Spleen (tissue), 11 donors: ENCODE measurements at regions not wholly inside any gene's neighbourhood (a gene's known extent, or its start where the extent isn't known, plus 50 kb on each side); places are given as distances from the start of the nearest gene placed in this dataset.

ENCODE experiments used
- DNase-seq: peaks from one replicate; pipeline ENCODE4 v3.0.0-alpha.2; 2020
- H3K27ac ChIP-seq, 8 donors: fragments of 200-600 bp; sonication (generic) in 7 of 8; 1 replicate in 4 of 8; 2 replicates in 4 of 8; pipeline versions ENCODE4 v1.5.0 to v1.8.0; 2016 to 2021; ENCODE audit warnings: inconsistent platforms in 4 of 8, mild to moderate bottlenecking in 4 of 8, moderate library complexity in 1 of 8
- H3K27me3 ChIP-seq, 7 donors: fragments of 200-600 bp; sonication (generic) in 6 of 7; replicated peaks in 1 of 7; 1 replicate in 4 of 7; 2 replicates in 3 of 7; pipeline versions ENCODE4 v1.5.0 to v1.8.0; 2016 to 2021; ENCODE audit warnings: inconsistent platforms in 3 of 7, mild to moderate bottlenecking in 1 of 7
- H3K36me3 ChIP-seq, 6 donors: fragments of 200-600 bp; sonication (generic) in 5 of 6; 1 replicate in 4 of 6; 2 replicates in 2 of 6; pipeline versions ENCODE4 v1.5.0 to v1.8.0; 2016 to 2021; ENCODE audit warnings: inconsistent platforms in 2 of 6
- H3K4me1 ChIP-seq, 6 donors: fragments of 200-600 bp; sonication (generic) in 5 of 6; 1 replicate in 3 of 6; 2 replicates in 3 of 6; pipeline versions ENCODE4 v1.5.0 to v1.8.0; 2016 to 2021; ENCODE audit warnings: inconsistent platforms in 3 of 6
- H3K4me3 ChIP-seq, 8 donors: fragments of 200-600 bp; sonication (generic) in 7 of 8; 1 replicate in 4 of 8; 2 replicates in 4 of 8; pipeline versions ENCODE4 v1.5.0 to v1.8.0; 2016 to 2021; ENCODE audit warnings: inconsistent platforms in 4 of 8, mild to moderate bottlenecking in 4 of 8, moderate library complexity in 2 of 8
- H3K9me3 ChIP-seq, 8 donors: fragments of 200-600 bp; sonication (generic) in 7 of 8; 1 replicate in 4 of 8; 2 replicates in 4 of 8; pipeline versions ENCODE4 v1.5.0 to v1.8.0; 2016 to 2021; ENCODE audit warnings: inconsistent platforms in 4 of 8
- CTCF ChIP-seq, 11 experiments: fragments of 200-600 bp in 7 of 11; fragments of 450-650 bp in 4 of 11; sonication (generic) in 4 of 11; IDR thresholded peaks in 8 of 11; conservative IDR thresholded peaks in 3 of 11; 1 replicate in 7 of 11; 2 replicates in 4 of 11; pipeline versions ENCODE4 v1.4.0 to v1.8.0; 2016 to 2021; ENCODE audit warnings: antibody characterized with exemption in 11 of 11, inconsistent platforms in 4 of 11, mild to moderate bottlenecking in 1 of 11
- POLR2A ChIP-seq, 3 donors: fragments of 450-650 bp; IDR thresholded peaks; one replicate each; pipeline ENCODE4 v1.5.1; 2017; ENCODE audit warnings: antibody characterized with exemption in 3 of 3, mild to moderate bottlenecking in 1 of 3
- POLR2AphosphoS5 ChIP-seq, 3 donors: sonication (generic); formaldehyde crosslinking; IDR thresholded peaks; one replicate each; pipeline ENCODE4 v1.5.1; 2017; ENCODE audit warnings: antibody characterized with exemption in 3 of 3
- WGBS, 5 donors: extraction: QIAGEN DNeasy Blood & Tissue Kit in 3 of 5; methylation state at CpG; one replicate each; pipeline versions ENCODE4 v1.1.5 to v1.1.7; 2013 to 2018; 5-methylcytosine and 5-hydroxymethylcytosine counted together
- intact Hi-C: fragments of 100-400 bp; cut with DNase I; formaldehyde crosslinking; loops from one replicate; pipeline ENCODE4 v1.15.0; 2023; ENCODE audit warnings: low total_unique reads
- donor health status: healthy with polysubstance abuse.
- donor health status: DM: no; HTN: no; CAD: no; lungs with moderate emphysema.
- donor health status: DM: no; HTN: no; CAD: no.
- donor health status: Bipolar disorder and iron deficiency.
- donor health status: healthy.
- donor health status: DM: no; HTN: no; CAD: no.
- donor health status: DM: yes; HTN: yes; CAD: no.

- WGBS, 5 donors = 86 to 98% (median 91%) methylated on average over 2 of the region's 2 CpGs
- no peak for DNase-seq
- Histone ChIP-seq H3K4me3 (no peak overlapping the region), H3K36me3 (no peaks in the 10 kb centered on the region), H3K27me3 (no peaks in the 10 kb centered on the region), H3K9me3 (no peaks in the 10 kb centered on the region), H3K4me1 (no peaks in the 10 kb centered on the region), H3K27ac (no peak overlapping the region)
- TF ChIP-seq POLR2AphosphoS5 (IDR thresholded peaks at IDR 0.05) = no peak
- no peak for TF ChIP-seq CTCF (IDR thresholded peaks at IDR 0.05 in 8 of 11, conservative IDR thresholded peaks at IDR 0.05 in 3 of 11)
- no peak for TF ChIP-seq POLR2A (IDR thresholded peaks at IDR 0.05)
- intact Hi-C loops = no loop called here
These were observed 942.8 kb downstream of the PCDH7 start for GRCh38 chr4:31662951-31663350.

DNA sequence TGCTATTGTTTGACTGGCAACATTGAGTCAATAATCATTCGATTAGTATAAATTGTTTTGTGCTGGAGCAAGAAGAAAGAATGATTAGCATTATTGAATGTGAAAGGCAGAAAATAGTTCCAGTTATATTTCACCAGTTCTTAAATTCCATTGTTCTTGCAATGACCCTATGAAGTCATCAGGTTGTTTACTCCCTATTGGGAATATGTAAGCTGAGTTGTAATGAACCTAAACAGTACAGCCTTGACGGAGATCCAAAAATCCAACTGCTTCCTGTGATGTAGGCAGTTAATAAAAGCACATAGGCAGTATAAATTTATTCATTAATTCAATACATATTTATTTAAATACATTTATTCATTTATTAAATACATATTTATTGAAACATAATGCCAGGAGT, 947.5 kb downstream of the PCDH7 start:
- no peaks in the 10 kb centered on the region for H3K27me3 ChIP-seq
- no peaks in the 10 kb centered on the region for H3K4me1 ChIP-seq
- H3K27ac ChIP-seq = no peak overlapping the region
- no peak for DNase-seq
- WGBS, 5 donors = 71 to 84% (median 81%) methylated on average over 2 of the region's 2 CpGs
- no peaks in the 10 kb centered on the region for H3K36me3 ChIP-seq
- no peaks in the 10 kb centered on the region for H3K9me3 ChIP-seq
- TF ChIP-seq CTCF (IDR thresholded peaks at IDR 0.05 in 8 of 11, conservative IDR thresholded peaks at IDR 0.05 in 3 of 11) = no peak
- no peak for TF ChIP-seq POLR2AphosphoS5 (IDR thresholded peaks at IDR 0.05)
- TF ChIP-seq POLR2A (IDR thresholded peaks at IDR 0.05) = no peak
- intact Hi-C loops = no loop called here
- H3K4me3 ChIP-seq = no peak overlapping the region

DNA sequence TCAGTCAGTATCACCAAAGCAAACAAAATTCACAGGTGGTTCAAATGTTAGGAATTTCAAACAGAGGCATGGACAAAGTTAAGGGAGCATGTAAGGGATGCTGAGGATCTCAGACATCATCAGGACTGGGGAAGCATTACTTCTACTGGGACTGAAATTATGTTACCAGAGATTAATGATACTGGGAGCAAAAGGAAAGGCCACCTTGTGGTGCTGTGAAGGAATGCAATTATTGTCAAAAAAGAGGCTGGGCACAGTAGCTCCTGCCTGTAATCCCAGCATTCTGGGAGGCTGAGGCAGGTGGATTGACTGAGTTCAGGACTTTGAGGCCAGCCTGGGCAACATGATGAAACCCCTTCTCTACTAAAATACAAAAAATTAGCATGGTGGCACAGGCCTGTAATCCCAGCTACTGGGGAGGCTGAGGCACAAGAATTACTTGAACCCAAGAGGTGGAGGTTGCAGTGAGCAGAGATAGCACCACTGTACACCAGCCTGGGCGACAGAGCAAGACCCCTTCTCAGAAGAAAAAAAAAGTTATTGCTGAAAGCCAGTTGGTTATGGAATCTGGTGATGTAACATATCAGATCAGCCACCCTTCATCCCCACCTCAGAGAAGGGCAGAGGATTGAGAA, 954.3 kb downstream of the PCDH7 start:
- Histone ChIP-seq H3K4me1 (no peaks in the 10 kb centered on the region), H3K36me3 (no peaks in the 10 kb centered on the region), H3K27me3 (no peaks in the 10 kb centered on the region), H3K27ac (no peak overlapping the region), H3K4me3 (no peak overlapping the region), H3K9me3 (no peaks in the 10 kb centered on the region)
- WGBS, 5 donors = 50 to 71% (median 60%) methylated on average over 1 of the region's 1 CpG
- TF ChIP-seq CTCF (IDR thresholded peaks at IDR 0.05 in 8 of 11, conservative IDR thresholded peaks at IDR 0.05 in 3 of 11) (peak in 6 of 11 experiments; percentile 20 to 41 (median 29)), POLR2A (IDR thresholded peaks at IDR 0.05) (no peak)
- DNase-seq = no peak
- intact Hi-C loops = no loop called here

DNA sequence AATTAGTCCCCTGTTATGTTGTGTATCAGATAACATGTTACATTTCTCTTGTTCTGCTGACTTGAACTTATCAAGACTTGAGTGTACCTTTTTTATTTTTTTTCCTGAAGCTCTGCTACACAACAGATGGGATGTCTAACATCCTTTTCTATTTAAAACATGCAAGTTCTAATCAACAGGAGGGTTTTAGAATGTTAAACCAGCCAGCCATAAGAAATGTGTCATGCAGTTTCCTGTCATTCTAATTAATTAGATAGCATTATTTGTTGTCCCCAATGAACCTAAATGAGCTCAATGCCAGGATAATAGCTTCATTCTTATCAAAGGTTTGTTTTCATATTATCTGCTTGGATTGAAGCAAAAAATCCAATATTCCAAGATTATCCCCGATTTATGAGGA, 958.2 kb downstream of the PCDH7 start:
- H3K4me1 ChIP-seq = no peaks in the 10 kb centered on the region
- intact Hi-C loops = no loop called here
- H3K36me3 ChIP-seq = no peaks in the 10 kb centered on the region
- no peak for DNase-seq
- 75 to 86% (median 77%) methylated on average over 1 of the region's 1 CpG for WGBS, 5 donors
- H3K27me3 ChIP-seq = no peaks in the 10 kb centered on the region
- H3K4me3 ChIP-seq = no peak overlapping the region
- TF ChIP-seq POLR2A (IDR thresholded peaks at IDR 0.05) (no peak), POLR2AphosphoS5 (IDR thresholded peaks at IDR 0.05) (no peak), CTCF (IDR thresholded peaks at IDR 0.05 in 8 of 11, conservative IDR thresholded peaks at IDR 0.05 in 3 of 11) (no peak)
- H3K27ac ChIP-seq = no peak overlapping the region
- H3K9me3 ChIP-seq = no peaks in the 10 kb centered on the region
